Loucy (cell line): ENCODE measurements at regions not wholly inside any gene's neighbourhood (a gene's known extent, or its start where the extent isn't known, plus 50 kb on each side); places are given as distances from the start of the nearest gene placed in this dataset.

ENCODE experiments used
- CTCF ChIP-seq: fragments of 200-600 bp; sonication (generic); conservative IDR thresholded peaks from 2 replicates; pipeline ENCODE4 v1.5.1; 2014; ENCODE audit warnings: mild to moderate bottlenecking, antibody characterized with exemption, low read length
- EZH2phosphoT487 ChIP-seq: fragments of 200-600 bp; IDR thresholded peaks from 2 replicates; pipeline ENCODE4 v1.6.1; 2018; ENCODE audit warnings: antibody characterized with exemption, mild to moderate bottlenecking, moderate library complexity, borderline replicate concordance

DNA sequence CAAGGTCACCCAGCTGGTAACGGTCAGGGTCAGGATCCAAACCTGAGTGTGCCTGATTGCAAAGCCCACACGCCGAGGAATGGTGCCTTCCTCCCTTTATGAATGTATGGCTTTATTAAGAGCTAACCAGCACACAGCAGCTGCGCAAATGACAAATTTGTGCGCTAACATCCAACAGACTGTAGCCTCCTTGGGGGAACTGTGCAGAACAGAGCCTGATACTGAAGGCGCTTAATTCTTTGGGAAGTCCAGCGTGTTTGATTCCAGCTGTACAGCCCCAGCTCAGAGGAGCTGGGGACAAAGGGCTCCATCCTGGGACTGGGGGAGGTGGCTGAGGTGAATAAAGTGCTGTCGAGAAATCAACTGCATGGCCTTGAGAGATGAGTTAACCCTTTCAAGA is 75.7 kb upstream of the JARID2 start:
- TF ChIP-seq CTCF = no peak
- TF ChIP-seq EZH2phosphoT487 = no peak
